NCI-H526 treated with DMSO at 0.1 percent for 48 hours (cell line): ENCODE measurements at regions not wholly inside any gene's neighbourhood (a gene's known extent, or its start where the extent isn't known, plus 50 kb on each side); places are given as distances from the start of the nearest gene placed in this dataset.

Experiments
- DNase-seq: peaks from one replicate; lab custom pipeline; 2025; lab: John Stamatoyannopoulos, UW

DNA sequence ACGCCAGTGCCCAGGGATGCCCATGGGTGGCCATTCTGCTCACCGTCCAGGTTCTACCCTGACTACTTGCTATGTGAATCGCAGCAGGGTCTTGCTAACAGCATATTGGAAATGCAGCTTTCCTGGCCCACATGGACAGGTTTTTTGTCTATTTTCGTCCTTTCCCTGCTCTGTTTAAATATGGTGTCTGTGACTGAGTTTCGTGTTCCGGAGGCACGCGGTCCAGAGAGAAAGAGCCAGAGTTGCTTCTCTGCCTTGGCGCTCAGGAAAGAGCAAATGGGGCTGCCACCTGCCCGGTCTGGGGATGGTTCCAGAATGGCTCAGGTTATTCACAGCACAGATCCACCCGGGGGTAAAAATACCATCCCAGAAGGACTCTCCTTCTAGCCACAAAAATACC is 456.2 kb downstream of the BCL11A start:
- no peak for DNase-seq

DNA sequence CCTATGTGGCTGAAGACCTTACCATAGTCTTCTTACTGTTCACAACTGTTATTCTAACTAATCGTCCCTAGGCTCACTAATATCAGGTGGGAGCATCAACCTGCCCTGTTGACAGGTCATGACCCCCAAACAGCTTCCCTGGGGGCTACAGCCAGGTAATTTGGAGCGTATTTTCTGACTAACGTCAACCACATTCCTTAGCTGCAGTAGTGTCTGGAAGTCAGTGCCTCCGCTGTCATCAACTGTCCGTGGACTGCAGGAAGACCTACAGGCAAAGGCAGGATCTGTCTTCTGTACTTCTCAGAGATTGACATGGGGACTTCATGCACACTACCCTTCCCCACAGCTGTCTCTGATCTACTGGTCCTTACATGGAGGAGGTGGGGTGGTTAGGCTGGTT is 456.9 kb downstream of the BCL11A start:
- no peak for DNase-seq

DNA sequence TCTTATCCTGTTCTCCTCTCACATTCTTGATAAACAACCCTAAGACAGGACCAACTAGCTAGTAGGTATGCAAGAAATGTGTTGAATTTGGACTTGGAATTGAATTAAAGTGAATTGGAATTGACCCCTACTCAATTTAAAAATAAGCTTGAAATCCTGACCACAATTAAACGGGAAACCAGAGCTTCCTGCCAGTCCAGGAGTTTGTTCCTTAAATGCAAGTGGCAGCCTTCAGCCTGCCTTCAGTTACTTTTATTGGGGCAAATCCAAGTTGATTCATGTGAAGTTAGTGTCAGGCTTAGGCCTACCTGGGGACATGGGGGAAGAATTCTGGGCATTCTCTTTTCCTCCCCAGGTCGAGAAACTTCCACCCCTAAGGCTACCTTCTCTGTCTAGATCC is 457.6 kb downstream of the BCL11A start:
- DNase-seq = no peak

DNA sequence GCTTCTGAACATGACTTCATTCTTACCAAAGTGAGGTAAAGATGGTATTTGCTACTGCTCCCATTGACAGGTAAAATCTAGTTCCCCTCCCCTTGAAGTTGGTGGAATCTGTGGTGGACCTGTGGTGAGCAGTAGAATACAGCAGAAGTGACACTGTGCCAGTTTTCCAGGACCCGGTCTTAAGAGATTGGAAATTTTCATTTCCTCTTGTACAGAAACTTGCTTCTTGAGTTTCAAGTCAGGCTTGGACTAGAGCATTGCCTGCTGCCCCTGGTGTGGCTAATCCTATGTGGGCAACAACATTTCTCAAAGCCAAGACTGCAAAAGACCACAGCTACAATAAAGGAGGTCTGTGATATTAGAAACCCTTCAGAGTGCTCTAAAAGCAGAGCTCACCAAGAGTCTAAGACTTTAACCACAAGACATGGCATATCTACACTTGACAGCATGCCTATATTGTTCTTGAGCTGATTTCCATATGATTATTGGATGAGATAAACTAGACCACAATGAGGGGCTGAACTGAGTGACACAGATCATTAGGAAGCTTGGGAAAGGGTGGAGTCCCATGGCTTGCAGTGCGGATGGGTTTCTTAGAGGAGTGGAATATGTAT is 458.1 kb downstream of the BCL11A start:
- no peak for DNase-seq

DNA sequence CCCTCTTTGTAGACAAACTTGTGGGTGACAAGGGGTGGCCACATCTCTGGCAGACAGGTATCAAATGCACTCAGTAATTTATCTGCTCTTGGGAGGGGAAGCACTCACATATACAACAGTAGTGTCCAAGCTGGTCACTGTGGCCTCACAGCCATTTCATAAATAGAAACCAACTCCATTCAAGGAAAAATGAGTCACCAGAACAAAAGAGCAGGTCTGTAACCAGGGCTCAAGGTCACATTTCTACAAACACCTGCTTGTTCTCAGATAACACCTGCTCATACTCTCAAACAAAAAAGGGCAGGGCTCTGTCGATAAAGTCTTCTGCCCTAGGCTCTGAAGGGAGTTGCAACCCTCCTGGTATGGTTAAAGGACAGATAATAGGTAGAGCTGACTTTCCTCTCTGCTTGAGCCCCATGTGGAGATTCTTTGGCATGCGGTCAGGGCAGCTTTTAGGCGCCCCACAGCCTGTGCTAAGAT is 459.0 kb downstream of the BCL11A start:
- peak; percentile 52 for DNase-seq

DNA sequence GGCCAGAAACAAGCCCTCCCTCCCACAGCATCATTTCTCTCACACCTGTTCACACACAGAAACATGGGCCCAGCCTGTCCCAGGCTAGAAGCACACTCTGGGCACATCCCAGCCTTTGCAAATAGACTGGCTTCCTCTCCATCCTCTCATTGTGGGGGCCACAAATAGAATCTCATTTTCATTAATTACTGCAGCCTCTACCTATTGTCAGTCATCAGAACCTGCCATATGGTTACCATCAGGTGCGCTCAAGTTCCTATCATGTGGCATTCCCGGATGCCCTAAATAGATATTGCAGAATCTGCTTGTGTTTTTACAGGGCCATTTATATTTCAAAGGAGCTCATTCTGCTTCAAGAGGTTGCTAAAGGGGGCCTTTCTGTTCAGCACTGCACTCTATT is 460.7 kb downstream of the BCL11A start:
- DNase-seq = no peak

DNA sequence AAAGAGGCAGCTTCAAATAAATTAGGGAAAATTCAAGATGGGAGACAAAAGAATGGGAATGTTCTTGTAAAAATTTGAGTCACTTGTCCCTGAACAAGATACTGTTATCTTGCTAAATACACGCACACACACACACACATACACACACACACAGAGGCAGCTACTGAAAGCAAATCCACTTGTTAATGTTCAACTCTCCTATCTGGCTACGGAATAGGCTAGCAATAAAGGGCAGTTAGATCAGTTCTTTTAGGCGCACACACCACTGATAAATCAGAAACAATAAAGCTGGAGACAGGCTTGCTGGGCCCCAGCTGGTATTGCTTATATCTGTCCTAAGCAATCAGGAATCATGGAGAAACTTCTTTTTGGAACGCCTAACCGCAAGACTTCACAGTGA is 461.6 kb downstream of the BCL11A start:
- no peak for DNase-seq

DNA sequence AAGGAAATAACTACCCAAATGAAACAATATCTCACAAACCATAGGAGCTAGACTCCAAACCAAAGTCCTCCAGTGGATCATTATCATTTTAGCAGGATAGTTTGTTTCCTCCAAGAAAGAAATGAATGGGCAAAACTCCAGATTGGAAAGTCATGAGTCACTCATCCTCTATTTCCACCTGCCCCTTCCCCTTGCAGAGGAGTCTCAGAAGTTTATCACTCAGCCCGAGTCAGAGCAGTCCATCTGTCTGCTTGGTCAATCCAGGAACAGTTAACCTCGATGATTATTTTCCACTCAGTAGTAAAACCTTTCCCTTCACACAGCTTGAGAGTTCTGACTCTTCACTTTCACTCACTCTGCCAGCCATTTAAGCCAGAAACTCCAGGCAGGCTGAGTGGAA is 462.2 kb downstream of the BCL11A start:
- DNase-seq = no peak

DNA sequence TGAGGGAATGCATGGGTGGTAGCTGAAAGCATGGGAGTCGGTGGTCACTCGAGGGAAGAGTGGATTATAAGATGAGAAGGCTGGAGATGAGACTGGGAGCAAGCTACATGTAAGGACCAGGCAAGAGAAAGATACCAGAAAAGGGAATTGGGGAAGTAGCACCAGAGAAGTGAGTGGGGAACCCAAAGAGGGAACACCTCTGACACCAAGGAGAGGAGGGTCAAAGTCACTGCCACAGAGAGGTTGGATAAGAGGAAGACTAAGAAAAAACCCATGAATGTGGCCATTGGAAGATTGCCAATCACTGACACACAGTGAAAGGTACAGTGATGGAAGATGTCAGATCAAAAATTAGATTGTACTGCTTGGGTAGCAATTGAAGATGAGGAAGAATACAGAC is 473.9 kb downstream of the BCL11A start:
- DNase-seq = no peak

DNA sequence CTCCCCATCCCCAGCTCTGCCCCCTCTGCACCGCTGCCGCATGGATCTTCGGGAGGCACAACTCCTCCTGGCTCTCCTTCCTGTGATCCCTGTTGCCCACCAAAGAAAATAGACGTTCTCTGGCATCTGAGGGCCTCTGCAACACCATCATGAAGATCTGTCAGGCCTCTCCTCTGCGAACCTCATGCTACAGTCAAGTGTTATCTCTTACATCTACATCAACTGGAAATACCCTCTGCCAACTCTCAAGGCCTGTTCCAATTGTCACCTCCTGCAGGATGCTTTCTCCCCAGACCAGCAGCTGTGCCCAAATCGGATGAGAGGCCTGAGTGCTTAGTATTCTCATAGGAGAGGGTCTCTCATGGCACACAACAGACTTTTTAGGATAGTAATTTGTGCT is 478.4 kb downstream of the BCL11A start:
- DNase-seq = no peak

DNA sequence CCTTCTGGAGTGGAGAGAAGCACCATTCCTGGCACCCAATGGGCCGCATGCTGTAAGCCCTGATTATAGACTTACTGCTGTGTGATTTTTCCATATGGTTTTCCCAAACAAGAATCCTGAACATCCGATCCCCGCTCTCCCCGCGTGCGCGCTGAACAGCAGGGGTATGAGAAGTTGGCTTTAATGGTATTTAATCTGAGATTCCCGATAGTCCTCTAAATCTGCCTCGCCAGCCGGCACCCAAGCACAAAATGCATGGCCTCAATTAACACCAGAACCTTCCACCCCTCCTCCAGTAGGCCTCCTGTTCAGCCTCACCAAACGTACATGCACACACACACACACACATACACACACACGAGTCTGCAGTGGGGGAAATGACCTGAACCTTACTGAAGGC is 480.3 kb downstream of the BCL11A start:
- DNase-seq = no peak

DNA sequence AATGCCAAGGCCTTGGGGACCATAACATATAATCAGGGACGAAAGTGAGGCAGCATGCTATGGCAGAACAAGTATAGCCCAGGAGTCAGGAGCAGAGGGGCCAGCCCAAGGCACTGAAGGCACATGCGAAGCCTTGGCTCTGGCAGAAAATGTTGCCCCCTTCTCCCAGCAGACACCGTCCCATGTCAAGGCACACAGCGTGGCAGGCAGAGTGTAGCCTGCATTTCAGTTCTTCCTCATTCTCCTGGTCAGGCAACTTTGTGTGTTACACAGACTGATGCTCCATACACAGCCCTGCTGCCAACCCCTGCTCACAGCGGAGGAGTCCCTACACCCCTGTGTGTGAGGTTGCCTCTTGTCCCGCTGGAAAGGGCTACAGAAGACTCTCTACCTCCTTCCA is 480.8 kb downstream of the BCL11A start:
- DNase-seq = no peak

DNA sequence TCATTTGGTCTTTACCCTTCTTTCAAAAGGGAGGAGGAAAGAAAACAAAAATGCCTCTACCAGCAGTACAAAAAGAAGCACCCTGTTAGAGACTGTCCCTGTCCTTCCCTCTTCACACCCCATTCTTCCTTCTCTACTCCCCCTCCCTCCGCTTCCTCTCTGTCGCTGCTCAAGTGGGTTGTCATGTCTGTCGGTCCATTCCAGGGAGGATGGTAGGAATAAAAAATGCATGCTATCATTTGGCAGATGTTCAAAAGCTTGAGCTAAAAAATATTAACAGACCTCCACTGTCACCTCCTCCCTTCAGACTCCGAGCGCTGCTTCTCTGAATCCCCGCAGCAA is 482.0 kb downstream of the BCL11A start:
- DNase-seq = no peak

DNA sequence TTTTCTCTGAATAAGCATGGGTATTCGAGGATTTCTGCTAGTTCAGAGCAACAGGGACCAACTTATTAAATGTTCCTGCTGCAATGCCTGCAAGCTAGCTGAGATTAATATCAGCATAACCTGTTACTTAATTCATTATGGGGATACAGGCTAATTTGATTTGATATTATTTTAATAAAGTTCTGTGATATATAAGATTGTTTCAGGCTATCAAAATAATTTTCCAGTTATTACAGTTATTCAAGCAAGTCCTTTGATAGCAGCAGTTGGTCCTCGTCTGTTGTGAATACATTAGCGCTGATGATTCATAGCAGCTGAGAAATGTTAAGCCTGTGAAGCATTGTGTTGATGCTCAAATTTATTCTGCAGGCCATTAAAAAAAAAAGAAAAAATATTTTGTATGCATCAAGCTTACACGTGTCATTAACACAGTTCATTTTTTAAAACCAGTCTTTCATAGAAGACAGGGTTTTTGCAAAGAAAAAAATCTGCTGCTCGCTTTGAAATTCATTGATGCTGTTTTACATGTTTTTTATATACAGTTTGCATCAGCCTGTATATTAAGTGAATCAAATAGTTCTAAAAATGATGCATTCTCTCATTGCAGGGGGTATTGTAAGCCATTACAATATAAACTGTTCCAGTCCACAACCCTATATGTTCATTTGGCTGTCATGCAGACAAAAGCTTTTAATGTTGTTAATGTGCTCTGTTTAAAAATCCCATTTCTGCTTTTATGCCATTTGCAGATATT is 482.5 kb downstream of the BCL11A start:
- no peak for DNase-seq

DNA sequence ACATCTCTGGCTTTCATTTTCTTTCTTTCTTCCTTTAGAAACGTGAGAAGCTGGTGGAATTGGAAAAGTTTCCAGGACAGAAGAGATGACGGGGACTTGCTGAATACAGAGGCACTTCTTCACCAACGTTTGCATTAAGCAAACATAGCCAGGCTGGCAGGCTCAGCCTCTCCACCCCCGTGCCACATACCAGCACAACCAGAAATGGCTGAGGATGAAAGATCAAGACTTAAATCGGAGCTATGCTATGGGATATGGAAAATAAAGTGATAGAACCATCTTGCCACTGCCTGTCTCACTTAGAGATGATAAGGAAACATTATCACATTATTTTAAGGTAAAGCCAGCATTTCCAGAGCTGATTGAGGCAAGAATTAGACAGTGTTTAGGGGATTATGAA is 483.3 kb downstream of the BCL11A start:
- peak; percentile 53 for DNase-seq

DNA sequence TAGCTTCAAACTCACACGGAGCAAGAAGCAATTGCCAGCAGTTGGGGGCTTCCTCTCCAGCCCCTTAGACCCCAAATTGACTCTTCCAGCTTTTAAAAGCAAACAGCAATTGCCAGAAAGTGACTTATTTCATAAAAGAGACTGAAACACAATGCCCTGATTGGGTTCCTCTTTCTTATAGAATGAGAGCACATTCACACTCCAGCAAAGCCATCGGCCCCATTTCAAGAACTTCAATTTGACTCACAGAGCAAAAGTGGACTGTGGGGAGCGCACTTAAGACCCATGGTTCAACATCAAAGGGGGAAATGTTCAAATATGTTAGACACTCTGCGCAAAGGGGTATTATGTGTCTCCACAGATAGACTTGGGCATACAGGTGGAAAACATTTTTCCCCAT is 484.7 kb downstream of the BCL11A start:
- DNase-seq = no peak

DNA sequence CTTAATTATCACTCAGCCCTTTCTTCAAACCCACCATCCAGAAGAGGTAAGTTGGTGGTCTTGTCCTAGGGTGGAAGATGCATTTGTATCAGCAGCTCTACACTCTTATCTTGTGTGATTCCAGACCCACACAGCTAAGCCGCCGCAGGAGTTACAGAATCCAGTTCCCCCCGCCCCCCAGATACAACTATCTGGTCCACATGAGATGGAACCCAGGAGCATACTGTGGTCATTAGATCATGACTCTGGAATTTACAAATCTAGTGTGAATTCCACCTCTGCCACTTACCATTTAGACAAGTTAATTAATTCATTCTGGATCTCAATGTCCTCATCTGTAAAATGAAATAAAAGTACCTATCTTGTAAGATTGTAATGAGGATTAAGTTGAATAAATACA is 486.4 kb downstream of the BCL11A start:
- DNase-seq = no peak

DNA sequence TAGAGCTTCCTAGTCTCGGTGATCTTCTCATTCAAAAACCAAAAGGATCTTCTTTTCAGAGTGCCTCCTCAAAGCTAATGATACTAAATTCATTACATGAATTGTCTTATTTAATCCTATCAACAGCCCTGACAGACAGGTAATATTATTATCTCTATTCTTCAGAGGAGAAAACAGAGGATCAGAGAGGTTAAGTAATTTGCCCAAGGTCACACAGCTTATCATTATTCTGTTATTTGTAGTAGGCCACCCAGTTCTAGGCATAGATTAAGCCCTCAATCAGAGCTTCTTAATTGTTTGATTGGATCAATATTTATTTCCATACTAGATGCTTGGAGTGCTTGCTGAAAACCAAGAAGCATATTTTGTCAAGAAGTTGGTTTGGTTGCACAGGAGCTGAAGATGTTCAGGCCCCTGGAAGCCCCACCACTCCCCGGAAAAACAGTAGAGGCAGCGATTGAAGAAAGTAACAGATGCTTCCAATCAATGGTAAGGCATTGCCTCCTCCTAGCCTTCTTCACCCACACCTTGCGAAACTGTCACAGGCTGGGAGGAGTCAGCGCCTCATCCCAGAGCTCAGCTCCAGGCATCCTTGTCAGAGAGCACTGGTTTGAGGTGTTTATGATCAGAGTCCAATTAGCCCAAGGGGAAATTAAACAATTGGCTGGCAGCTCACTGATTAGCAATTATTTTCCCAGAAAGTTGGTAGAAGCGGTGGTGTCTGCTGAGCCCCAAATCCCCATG is 487.2 kb downstream of the BCL11A start:
- DNase-seq = no peak

DNA sequence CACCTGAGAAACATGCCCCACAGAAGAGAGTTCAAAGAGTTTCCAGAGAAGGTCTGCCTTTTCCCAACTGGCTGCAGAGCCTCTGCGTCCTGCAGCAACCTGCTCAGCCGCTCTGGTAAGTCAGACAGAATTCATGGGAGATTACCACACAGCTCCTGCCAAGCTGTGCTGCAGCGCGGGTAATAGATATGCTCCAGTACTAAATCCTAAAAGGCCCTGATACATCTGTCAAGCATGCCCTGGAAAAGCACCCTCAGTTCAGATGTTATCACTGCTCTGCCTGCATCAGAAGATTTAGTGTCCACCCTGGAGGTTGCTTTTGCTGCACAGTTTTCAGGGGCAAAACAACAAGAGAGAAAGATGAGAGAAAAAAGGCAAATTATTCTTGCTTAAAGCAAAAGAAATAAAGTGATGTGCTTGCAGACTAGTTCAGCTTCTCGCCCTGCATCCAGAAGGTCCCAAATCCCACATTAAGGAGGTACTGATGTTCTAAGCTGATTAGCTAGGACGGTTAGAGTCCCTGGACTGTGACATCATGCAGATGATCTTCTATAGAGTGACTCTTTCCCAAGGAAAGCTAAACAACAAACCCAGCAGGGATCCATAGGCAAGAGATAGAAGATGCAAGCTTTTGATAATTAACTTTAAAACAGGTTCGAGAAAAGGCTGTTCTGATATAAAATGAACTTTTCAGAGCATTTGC is 488.6 kb downstream of the BCL11A start:
- peak; percentile 61 for DNase-seq

DNA sequence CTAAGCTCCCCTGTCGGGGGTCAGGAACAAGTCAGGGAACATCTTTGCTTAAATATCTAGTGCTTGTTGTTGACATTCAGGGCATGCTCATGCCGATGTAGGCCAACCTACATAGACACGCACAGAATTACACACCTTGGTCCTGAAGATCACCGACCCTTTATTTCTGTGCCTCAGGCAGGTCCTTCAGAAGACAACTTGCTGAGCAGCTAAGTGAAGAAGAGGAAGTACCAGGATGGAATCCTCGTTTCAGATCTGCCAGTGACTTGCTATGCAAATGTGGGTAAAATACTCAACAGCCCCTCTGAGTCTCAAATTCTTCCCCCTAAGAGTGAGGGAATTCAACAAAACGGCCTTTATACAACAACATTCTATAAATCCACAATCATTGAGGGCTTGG is 494.7 kb downstream of the BCL11A start:
- no peak for DNase-seq

DNA sequence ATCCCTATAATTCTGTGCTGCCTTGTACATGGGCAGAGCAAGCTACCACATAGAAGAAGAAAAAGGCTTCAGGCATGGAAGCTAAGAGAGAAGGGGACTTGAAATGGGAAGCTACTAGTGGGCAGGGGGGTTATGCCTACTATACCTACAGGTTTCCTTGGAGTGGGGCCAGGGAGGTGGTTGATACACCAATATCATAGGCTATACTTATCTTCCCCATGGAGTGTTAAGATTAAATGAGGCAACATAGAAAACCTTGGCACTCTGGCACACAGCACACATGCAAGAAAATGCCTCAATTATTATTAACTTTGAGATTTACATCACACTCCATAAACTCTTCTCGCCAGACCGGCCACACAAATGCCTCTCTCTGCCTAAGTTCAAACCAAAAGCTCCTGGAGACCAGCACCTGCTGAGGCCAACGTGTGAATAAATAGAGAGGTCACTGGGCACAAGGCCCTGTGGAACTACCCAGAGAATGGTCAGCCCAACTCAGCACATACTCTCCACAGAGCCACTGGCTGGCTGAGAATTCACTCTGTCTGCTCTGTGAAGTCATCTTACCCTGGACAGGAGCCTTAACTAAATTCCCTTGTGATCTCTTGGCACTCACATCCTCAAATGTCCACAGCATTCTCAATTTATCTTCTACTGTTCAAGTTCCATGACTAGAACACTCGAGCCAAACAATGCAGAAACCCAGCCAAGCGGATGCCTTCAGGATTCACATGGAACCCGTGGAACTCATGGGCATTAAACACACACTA is 498.7 kb downstream of the BCL11A start:
- no peak for DNase-seq

DNA sequence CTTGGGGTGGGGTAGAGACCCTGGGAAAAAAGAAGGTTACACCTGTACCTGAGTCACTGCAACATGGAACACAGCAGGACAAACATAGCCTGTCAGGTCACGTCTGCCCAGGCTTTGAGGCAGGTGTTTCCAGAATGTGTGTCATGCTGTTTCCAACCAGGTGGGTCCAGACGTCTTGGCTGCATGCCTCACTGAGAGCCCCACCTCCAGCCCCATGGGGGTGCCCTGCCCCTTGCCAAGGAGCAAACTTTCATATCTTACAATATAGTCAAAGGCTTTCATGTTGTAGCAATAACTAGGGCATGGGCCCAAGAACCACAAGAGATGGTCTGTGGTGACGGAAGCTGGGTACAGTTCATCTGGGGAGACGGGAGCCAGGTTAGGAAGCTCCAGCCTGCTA is 499.7 kb downstream of the BCL11A start:
- no peak for DNase-seq
